ENCODE measurements at regions not wholly inside any gene's neighbourhood (a gene's known extent, or its start where the extent isn't known, plus 50 kb on each side); places are given as distances from the start of the nearest gene placed in this dataset.

GRCh38 chr18:24990671-24991134, 361.3 kb downstream of the ZNF521 start:
- Histone ChIP-seq H3K9me3 (no peaks in the 10 kb centered on the region), H3K4me3 (ENCODE audit: low read depth in 1 of 2, low read length in 1 of 2) (no peak overlapping the region), H3K27ac (no peak overlapping the region), H3K4me1 (ENCODE audit: control insufficient read depth in 1 of 2, insufficient read depth in 1 of 2, low read depth in 1 of 2, low read length in 1 of 2) (peaks cover 20 to 23% of the 10 kb centered on the region in 2 experiments), H3K27me3 (no peaks in the 10 kb centered on the region), H3K36me3 (no peaks in the 10 kb centered on the region)
- TF ChIP-seq, protein P1, sequence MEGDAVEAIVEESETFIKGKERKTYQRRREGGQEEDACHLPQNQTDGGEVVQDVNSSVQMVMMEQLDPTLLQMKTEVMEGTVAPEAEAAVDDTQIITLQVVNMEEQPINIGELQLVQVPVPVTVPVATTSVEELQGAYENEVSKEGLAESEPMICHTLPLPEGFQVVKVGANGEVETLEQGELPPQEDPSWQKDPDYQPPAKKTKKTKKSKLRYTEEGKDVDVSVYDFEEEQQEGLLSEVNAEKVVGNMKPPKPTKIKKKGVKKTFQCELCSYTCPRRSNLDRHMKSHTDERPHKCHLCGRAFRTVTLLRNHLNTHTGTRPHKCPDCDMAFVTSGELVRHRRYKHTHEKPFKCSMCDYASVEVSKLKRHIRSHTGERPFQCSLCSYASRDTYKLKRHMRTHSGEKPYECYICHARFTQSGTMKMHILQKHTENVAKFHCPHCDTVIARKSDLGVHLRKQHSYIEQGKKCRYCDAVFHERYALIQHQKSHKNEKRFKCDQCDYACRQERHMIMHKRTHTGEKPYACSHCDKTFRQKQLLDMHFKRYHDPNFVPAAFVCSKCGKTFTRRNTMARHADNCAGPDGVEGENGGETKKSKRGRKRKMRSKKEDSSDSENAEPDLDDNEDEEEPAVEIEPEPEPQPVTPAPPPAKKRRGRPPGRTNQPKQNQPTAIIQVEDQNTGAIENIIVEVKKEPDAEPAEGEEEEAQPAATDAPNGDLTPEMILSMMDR (IDR thresholded peaks at IDR 0.05), result no peak

DNA sequence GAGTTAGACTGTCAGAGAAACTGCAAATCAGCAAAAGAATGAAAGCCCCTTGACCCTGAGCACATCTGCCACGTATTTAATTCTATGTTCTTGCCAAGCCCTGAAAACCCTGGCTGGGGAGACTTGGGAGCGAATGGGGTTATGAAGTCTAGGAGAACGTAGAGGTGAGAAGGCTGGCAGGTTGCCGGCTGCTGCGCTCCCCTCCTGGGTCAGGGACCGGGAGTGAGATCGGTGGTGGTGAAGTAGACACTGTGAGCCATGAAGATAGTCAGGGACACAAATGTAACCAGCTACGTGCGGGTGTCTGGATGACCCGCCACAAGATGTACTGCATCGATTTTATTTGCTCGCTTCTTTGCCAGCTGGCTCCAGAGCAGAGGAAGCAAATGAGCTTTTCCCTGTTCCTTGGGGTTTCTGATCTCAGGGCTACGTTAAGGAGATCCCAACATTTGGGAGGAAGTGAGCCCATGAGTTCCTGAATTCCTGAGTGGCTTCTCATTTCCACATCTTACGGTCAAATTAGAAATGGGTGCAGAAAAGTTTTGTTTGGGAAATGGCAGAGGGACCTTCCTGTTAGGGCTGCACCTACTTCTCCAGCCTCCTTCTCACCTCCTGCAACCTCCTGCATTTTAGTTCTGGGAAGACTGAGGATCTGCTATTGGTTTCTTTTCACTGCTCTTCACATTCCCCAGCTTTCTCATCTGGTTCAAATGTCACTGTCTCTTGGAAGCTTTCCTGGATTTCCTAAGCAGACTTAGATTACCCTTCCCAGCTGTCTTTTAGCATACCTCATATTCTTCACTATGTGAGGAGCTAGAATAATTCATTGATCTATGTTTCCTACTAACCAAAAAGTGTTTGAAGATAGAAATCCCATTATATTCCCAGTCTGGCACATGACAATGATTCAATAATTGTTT, 360.6 kb downstream of the ZNF521 start:
- no peaks in the 10 kb centered on the region for H3K36me3 ChIP-seq
- H3K4me1 ChIP-seq (ENCODE audit: control insufficient read depth in 1 of 2, insufficient read depth in 1 of 2, low read depth in 1 of 2, low read length in 1 of 2), result peaks cover 20 to 23% of the 10 kb centered on the region in 2 experiments
- H3K27me3 ChIP-seq, result no peaks in the 10 kb centered on the region
- H3K4me3 ChIP-seq (ENCODE audit: low read depth in 1 of 2, low read length in 1 of 2), result no peak overlapping the region
- TF ChIP-seq, protein P1 (IDR thresholded peaks at IDR 0.05), result no peak
- H3K9me3 ChIP-seq, result no peaks in the 10 kb centered on the region
- no peak overlapping the region for H3K27ac ChIP-seq

GRCh38 chr18:24992491-24992890, 359.5 kb downstream of the ZNF521 start:
- Histone ChIP-seq H3K4me1 (ENCODE audit: control insufficient read depth in 1 of 2, insufficient read depth in 1 of 2, low read depth in 1 of 2, low read length in 1 of 2) (peaks cover 20 to 23% of the 10 kb centered on the region in 2 experiments), H3K4me3 (ENCODE audit: low read depth in 1 of 2, low read length in 1 of 2) (no peak overlapping the region), H3K9me3 (no peaks in the 10 kb centered on the region), H3K36me3 (no peaks in the 10 kb centered on the region), H3K27me3 (no peaks in the 10 kb centered on the region), H3K27ac (no peak overlapping the region)
- TF ChIP-seq, protein P1 (IDR thresholded peaks at IDR 0.05), result no peak

DNA sequence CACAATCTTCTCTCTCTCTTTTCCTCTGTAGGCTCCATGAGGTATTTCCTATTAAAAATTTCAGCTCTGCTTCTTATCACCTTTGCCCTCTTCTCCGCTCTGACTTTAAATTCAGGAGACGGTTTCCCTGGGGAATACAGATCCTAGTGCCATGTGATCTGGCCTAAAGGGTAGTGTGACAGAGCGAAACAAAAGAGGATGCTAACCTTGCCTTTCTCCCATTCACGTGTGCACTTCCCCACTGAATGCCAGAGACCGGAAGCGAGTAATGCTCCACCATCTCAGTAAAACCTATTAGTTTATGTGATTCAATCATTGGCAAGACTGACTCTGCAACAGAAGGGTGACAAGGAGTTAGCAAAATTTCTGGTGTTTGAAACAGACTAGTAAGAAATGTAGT, 358.3 kb downstream of the ZNF521 start:
- Histone ChIP-seq H3K4me3 (ENCODE audit: low read depth in 1 of 2, low read length in 1 of 2) (no peak overlapping the region), H3K27ac (no peak overlapping the region), H3K9me3 (no peaks in the 10 kb centered on the region), H3K27me3 (no peaks in the 10 kb centered on the region), H3K36me3 (no peaks in the 10 kb centered on the region), H3K4me1 (ENCODE audit: control insufficient read depth in 1 of 2, insufficient read depth in 1 of 2, low read depth in 1 of 2, low read length in 1 of 2) (peaks cover 11 to 14% of the 10 kb centered on the region in 2 experiments)
- TF ChIP-seq, protein P1 (IDR thresholded peaks at IDR 0.05), result no peak

DNA sequence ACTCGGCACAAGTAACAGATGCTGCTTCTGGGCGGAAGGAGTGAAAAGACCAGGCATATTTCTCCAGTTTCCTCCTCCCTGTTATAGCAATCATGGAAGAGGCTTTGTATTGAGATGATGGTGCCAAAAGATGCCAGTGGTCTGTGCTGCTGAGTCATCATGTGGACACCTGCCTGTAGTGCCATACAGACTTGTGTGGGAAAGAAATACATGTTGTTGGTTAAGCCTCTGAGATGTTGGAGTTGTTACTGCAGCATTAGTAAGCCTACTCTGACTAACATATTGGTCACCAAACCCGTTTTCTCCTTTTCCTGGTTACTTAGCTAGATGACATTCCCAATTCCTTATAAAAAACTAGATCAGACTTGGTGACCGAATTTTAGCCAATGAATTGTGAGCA, 356.9 kb downstream of the ZNF521 start:
- Histone ChIP-seq H3K36me3 (no peaks in the 10 kb centered on the region), H3K4me3 (ENCODE audit: low read depth in 1 of 2, low read length in 1 of 2) (no peak overlapping the region), H3K27me3 (no peaks in the 10 kb centered on the region), H3K9me3 (no peaks in the 10 kb centered on the region), H3K27ac (no peak overlapping the region), H3K4me1 (ENCODE audit: control insufficient read depth in 1 of 2, insufficient read depth in 1 of 2, low read depth in 1 of 2, low read length in 1 of 2) (no peaks in the 10 kb centered on the region)
- TF ChIP-seq, protein P1 (IDR thresholded peaks at IDR 0.05), result no peak

Data from neutrophil (primary cell).